ENCODE measurements at regions not wholly inside any gene's neighbourhood (a gene's known extent, or its start where the extent isn't known, plus 50 kb on each side); places are given as distances from the start of the nearest gene placed in this dataset.

- DNase-seq (ENCODE audit: low read depth) = no peak
- no peak overlapping the region for H3K4me3 ChIP-seq (ENCODE audit: low read length)
- TF ChIP-seq CTCF (conservative IDR thresholded peaks at IDR 0.05; ENCODE audit: low read depth, low read length) = no peak
These were observed 197.5 kb upstream of the TSC22D2 start for GRCh38 chr3:150210461-150211110.

DNA sequence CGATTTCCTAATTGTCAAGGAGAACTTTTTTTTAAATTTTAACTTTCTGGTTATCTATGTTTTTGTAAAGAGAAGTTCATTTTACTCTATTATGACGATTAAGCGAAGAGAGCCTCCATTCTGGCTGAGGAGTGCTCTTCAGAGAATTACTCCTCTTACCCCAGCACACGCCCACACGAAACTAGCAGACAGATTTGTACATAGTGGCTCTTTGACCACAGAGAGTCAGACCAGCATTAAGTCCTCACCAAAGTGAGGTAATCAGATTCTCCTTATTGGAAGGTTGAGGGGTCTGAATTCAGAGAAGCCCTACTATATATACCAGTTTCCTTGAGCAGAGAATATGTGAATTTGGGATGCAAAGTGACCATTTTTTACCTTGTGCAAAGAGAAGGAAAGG lies 204.8 kb upstream of the TSC22D2 start:
- TF ChIP-seq CTCF (conservative IDR thresholded peaks at IDR 0.05; ENCODE audit: low read depth, low read length) = no peak
- no peak for DNase-seq (ENCODE audit: low read depth)
- H3K4me3 ChIP-seq (ENCODE audit: low read length) = no peak overlapping the region

DNA sequence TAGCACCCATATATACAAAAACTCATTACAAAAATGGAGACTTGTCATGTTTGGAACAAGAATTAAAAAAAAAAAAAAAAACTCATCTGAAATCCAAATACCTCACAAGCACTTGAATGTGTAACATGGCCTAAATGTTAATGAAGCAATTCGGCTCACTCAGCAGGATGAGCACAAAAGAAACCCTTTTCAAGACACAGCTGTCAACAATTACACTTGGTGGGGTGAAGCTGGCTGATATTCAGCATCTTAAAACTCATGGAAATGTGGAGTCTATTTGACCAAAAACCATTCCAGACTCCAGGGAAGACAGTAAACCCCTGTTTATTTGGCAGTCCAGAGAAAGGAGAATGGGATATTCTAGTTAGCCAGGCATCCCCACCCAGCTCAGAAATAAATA lies 205.4 kb upstream of the TSC22D2 start:
- no peak for TF ChIP-seq CTCF (conservative IDR thresholded peaks at IDR 0.05; ENCODE audit: low read depth, low read length)
- no peak overlapping the region for H3K4me3 ChIP-seq (ENCODE audit: low read length)
- no peak for DNase-seq (ENCODE audit: low read depth)

DNA sequence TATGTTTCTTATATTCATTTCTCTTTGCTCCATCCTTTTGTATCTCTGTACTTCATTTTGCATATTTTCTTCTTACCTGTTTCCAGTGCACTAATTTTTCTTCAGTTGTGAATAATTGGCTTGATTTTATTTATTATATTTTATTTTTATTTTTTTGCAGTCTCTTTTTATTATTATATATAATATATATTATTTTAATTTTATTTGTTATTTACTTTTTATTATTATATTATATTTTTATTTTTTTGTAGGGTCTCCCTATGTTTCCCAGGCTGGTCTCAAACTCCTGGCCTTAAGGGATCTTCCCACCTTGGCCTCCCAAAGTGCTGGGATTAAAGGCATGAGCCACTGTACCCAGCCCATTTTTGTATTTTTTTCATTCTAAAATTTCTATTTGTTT lies 213.1 kb upstream of the TSC22D2 start:
- no peak for TF ChIP-seq CTCF (conservative IDR thresholded peaks at IDR 0.05; ENCODE audit: low read depth, low read length)
- no peak overlapping the region for H3K4me3 ChIP-seq (ENCODE audit: low read length)
- DNase-seq (ENCODE audit: low read depth) = no peak

DNA sequence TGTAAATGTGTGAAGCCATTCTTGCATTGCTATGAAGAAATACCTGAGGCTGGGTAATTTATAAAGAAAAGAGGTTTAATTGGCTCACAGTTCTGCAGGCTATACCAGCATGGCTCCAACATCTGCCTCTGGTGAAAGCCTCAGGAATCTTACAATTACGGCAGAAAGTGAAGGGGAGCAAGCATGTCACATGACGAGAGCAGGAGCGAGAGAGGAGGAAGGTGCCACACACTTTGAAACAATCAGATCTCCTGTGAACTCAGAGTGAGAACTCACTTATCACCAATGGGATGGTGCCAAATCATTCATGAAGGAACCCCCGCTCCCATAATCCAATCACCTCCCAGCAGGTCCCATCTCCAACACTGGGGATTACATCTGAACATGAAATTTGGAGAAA lies 213.6 kb upstream of the TSC22D2 start:
- no peak overlapping the region for H3K4me3 ChIP-seq (ENCODE audit: low read length)
- DNase-seq (ENCODE audit: low read depth) = no peak
- TF ChIP-seq CTCF (conservative IDR thresholded peaks at IDR 0.05; ENCODE audit: low read depth, low read length) = no peak

GRCh38 chr3:150184426-150185071 lies 213.9 kb upstream of the PFN2 start:
- no peak for TF ChIP-seq CTCF (conservative IDR thresholded peaks at IDR 0.05; ENCODE audit: low read depth, low read length)
- no peak for DNase-seq (ENCODE audit: low read depth)
- peak overlapping the region; percentile 60 for H3K4me3 ChIP-seq (ENCODE audit: low read length)
